ENCODE measurements at regions not wholly inside any gene's neighbourhood (a gene's known extent, or its start where the extent isn't known, plus 50 kb on each side); places are given as distances from the start of the nearest gene placed in this dataset.
"Not testable (repeated sequence)": the region's sequence is repeated elsewhere in the genome, so short reads cannot be mapped to it uniquely, and the experiment has no call there.

- intact Hi-C loops (cut with micrococcal nuclease): no loop called here
Observed at GRCh38 chr18:65671621-65672415, 79.0 kb upstream of the CDH7 start.

- intact Hi-C loops (cut with micrococcal nuclease): not testable (repeated sequence)
Observed at GRCh38 chr18:65670145-65670544, 80.7 kb upstream of the CDH7 start.

- intact Hi-C loops (cut with micrococcal nuclease): no loop called here
Observed at GRCh38 chr18:65661391-65661790, 89.4 kb upstream of the CDH7 start.

- intact Hi-C loops (cut with micrococcal nuclease): no loop called here
Observed at GRCh38 chr18:65659912-65660311, 90.9 kb upstream of the CDH7 start.

GRCh38 chr18:65659312-65659711 lies 91.5 kb upstream of the CDH7 start:
- intact Hi-C loops (cut with micrococcal nuclease): no loop called here

GRCh38 chr18:65651192-65651591 lies 99.6 kb upstream of the CDH7 start:
- intact Hi-C loops (cut with micrococcal nuclease): no loop called here

GRCh38 chr18:65632236-65632635 lies 118.6 kb upstream of the CDH7 start:
- intact Hi-C loops (cut with micrococcal nuclease): no loop called here

- intact Hi-C loops (cut with micrococcal nuclease): no loop called here
Observed at GRCh38 chr18:65631766-65632165, 119.0 kb upstream of the CDH7 start.

GRCh38 chr18:65628390-65628789 lies 122.4 kb upstream of the CDH7 start:
- intact Hi-C loops (cut with micrococcal nuclease): no loop called here

- intact Hi-C loops (cut with micrococcal nuclease): no loop called here
Observed at GRCh38 chr18:65623676-65624075, 127.1 kb upstream of the CDH7 start.

GRCh38 chr18:65622436-65622835 lies 128.4 kb upstream of the CDH7 start:
- intact Hi-C loops (cut with micrococcal nuclease): no loop called here

GRCh38 chr18:65620076-65620696 lies 130.6 kb upstream of the CDH7 start:
- intact Hi-C loops (cut with micrococcal nuclease): no loop called here

GRCh38 chr18:65610939-65611338 lies 139.9 kb upstream of the CDH7 start:
- intact Hi-C loops (cut with micrococcal nuclease): no loop called here

GRCh38 chr18:65608471-65608870 lies 142.3 kb upstream of the CDH7 start:
- intact Hi-C loops (cut with micrococcal nuclease): no loop called here

GRCh38 chr18:65607161-65607560 lies 143.7 kb upstream of the CDH7 start:
- intact Hi-C loops (cut with micrococcal nuclease): no loop called here

- intact Hi-C loops (cut with micrococcal nuclease): no loop called here
Observed at GRCh38 chr18:65606551-65607130, 144.2 kb upstream of the CDH7 start.

GRCh38 chr18:65605352-65605751 lies 145.5 kb upstream of the CDH7 start:
- intact Hi-C loops (cut with micrococcal nuclease): not testable (repeated sequence)

- intact Hi-C loops (cut with micrococcal nuclease): no loop called here
Observed at GRCh38 chr18:65601775-65602174, 149.0 kb upstream of the CDH7 start.

- intact Hi-C loops (cut with micrococcal nuclease): no loop called here
Observed at GRCh38 chr18:65592435-65592834, 158.4 kb upstream of the CDH7 start.

- intact Hi-C loops (cut with micrococcal nuclease): no loop called here
Observed at GRCh38 chr18:65587491-65587890, 163.3 kb upstream of the CDH7 start.

- intact Hi-C loops (cut with micrococcal nuclease): not testable (repeated sequence)
Observed at GRCh38 chr18:65582094-65582493, 168.7 kb upstream of the CDH7 start.

GRCh38 chr18:65568866-65569265 lies 181.9 kb upstream of the CDH7 start:
- intact Hi-C loops (cut with micrococcal nuclease): no loop called here

- intact Hi-C loops (cut with micrococcal nuclease): no loop called here
Observed at GRCh38 chr18:65567372-65567771, 183.4 kb upstream of the CDH7 start.

All from T-helper 2 cell treated with Interferon-gamma antibody and Interleukin-4, amounts not matched to agents 100 ng/mL and 5 ng/mL, for 36 hours (primary cell).